SK-N-SH treated with all-trans-retinoic acid at 6 μM for 48 hours (cell line): ENCODE measurements at regions not wholly inside any gene's neighbourhood (a gene's known extent, or its start where the extent isn't known, plus 50 kb on each side); places are given as distances from the start of the nearest gene placed in this dataset.

Experiments used
- ARNTL ChIP-seq: fragments of 450-650 bp; formaldehyde crosslinking; IDR thresholded peaks from 2 replicates; pipeline ENCODE4 v1.5.0; 2020; ENCODE audit warnings: low read depth, mild to moderate bottlenecking, moderate library complexity, borderline replicate concordance
- CSRNP3 ChIP-seq: fragments of 250-450 bp; sonication (Bioruptor Pico); IDR thresholded peaks from 2 replicates; pipeline ENCODE4 v1.5.1; 2021; ENCODE audit warnings: mild to moderate bottlenecking, moderate library complexity
- GLIS3 ChIP-seq: fragments of 250-450 bp; sonication (Bioruptor Pico); IDR thresholded peaks from 2 replicates; pipeline ENCODE4 v1.5.0; 2020; ENCODE audit warnings: mild to moderate bottlenecking, moderate library complexity
- PATZ1 ChIP-seq: fragments of 250-450 bp; sonication (Bioruptor Pico); IDR thresholded peaks from 2 replicates; pipeline ENCODE4 v1.8.0; 2020; ENCODE audit warnings: mild to moderate bottlenecking, moderate library complexity, borderline replicate concordance
- RARB ChIP-seq: fragments of 250-450 bp; sonication (Bioruptor Pico); IDR thresholded peaks from 2 replicates; pipeline ENCODE4 v1.8.0; 2021; ENCODE audit warnings: mild to moderate bottlenecking, moderate library complexity
- TOX ChIP-seq: fragments of 250-450 bp; sonication (Bioruptor Pico); IDR thresholded peaks from 2 replicates; pipeline ENCODE4 v1.8.0; 2021; ENCODE audit warnings: mild to moderate bottlenecking, moderate library complexity, borderline replicate concordance
- ZFP30 ChIP-seq: fragments of 450-650 bp; formaldehyde crosslinking; IDR thresholded peaks from 2 replicates; pipeline ENCODE4 v1.5.0; 2022; ENCODE audit warnings: mild to moderate bottlenecking, moderate library complexity

- TF ChIP-seq ARNTL (CRISPR knock-in tag) (no peak), GLIS3 (CRISPR knock-in tag) (no peak), RARB (CRISPR knock-in tag) (no peak), TOX (no peak), ZFP30 (no peak), CSRNP3 (no peak), PATZ1 (CRISPR knock-in tag) (no peak)
These were observed 293.1 kb downstream of the RPAP3 start for GRCh38 chr12:47412601-47413236.
